Spleen (tissue), 11 donors: ENCODE measurements at regions not wholly inside any gene's neighbourhood (a gene's known extent, or its start where the extent isn't known, plus 50 kb on each side); places are given as distances from the start of the nearest gene placed in this dataset.

Source experiments
- DNase-seq: peaks from one replicate; pipeline ENCODE4 v3.0.0-alpha.2; 2020
- H3K27ac ChIP-seq, 8 donors: fragments of 200-600 bp; sonication (generic) in 7 of 8; 1 replicate in 4 of 8; 2 replicates in 4 of 8; pipeline versions ENCODE4 v1.5.0 to v1.8.0; 2016 to 2021; ENCODE audit warnings: inconsistent platforms in 4 of 8, mild to moderate bottlenecking in 4 of 8, moderate library complexity in 1 of 8
- H3K27me3 ChIP-seq, 7 donors: fragments of 200-600 bp; sonication (generic) in 6 of 7; replicated peaks in 1 of 7; 1 replicate in 4 of 7; 2 replicates in 3 of 7; pipeline versions ENCODE4 v1.5.0 to v1.8.0; 2016 to 2021; ENCODE audit warnings: inconsistent platforms in 3 of 7, mild to moderate bottlenecking in 1 of 7
- H3K36me3 ChIP-seq, 6 donors: fragments of 200-600 bp; sonication (generic) in 5 of 6; 1 replicate in 4 of 6; 2 replicates in 2 of 6; pipeline versions ENCODE4 v1.5.0 to v1.8.0; 2016 to 2021; ENCODE audit warnings: inconsistent platforms in 2 of 6
- H3K4me1 ChIP-seq, 6 donors: fragments of 200-600 bp; sonication (generic) in 5 of 6; 1 replicate in 3 of 6; 2 replicates in 3 of 6; pipeline versions ENCODE4 v1.5.0 to v1.8.0; 2016 to 2021; ENCODE audit warnings: inconsistent platforms in 3 of 6
- H3K4me3 ChIP-seq, 8 donors: fragments of 200-600 bp; sonication (generic) in 7 of 8; 1 replicate in 4 of 8; 2 replicates in 4 of 8; pipeline versions ENCODE4 v1.5.0 to v1.8.0; 2016 to 2021; ENCODE audit warnings: inconsistent platforms in 4 of 8, mild to moderate bottlenecking in 4 of 8, moderate library complexity in 2 of 8
- H3K9me3 ChIP-seq, 8 donors: fragments of 200-600 bp; sonication (generic) in 7 of 8; 1 replicate in 4 of 8; 2 replicates in 4 of 8; pipeline versions ENCODE4 v1.5.0 to v1.8.0; 2016 to 2021; ENCODE audit warnings: inconsistent platforms in 4 of 8
- POLR2A ChIP-seq, 3 donors: fragments of 450-650 bp; IDR thresholded peaks; one replicate each; pipeline ENCODE4 v1.5.1; 2017; ENCODE audit warnings: antibody characterized with exemption in 3 of 3, mild to moderate bottlenecking in 1 of 3
- POLR2AphosphoS5 ChIP-seq, 3 donors: sonication (generic); formaldehyde crosslinking; IDR thresholded peaks; one replicate each; pipeline ENCODE4 v1.5.1; 2017; ENCODE audit warnings: antibody characterized with exemption in 3 of 3
- WGBS, 5 donors: extraction: QIAGEN DNeasy Blood & Tissue Kit in 3 of 5; methylation state at CpG; one replicate each; pipeline versions ENCODE4 v1.1.5 to v1.1.7; 2013 to 2018; 5-methylcytosine and 5-hydroxymethylcytosine counted together
- intact Hi-C: fragments of 100-400 bp; cut with DNase I; formaldehyde crosslinking; loops from one replicate; pipeline ENCODE4 v1.15.0; 2023; ENCODE audit warnings: low total_unique reads
- TF ChIP-seq, protein P1 (sequence below), 11 experiments: fragments of 200-600 bp in 7 of 11; fragments of 450-650 bp in 4 of 11; sonication (generic) in 4 of 11; IDR thresholded peaks in 8 of 11; conservative IDR thresholded peaks in 3 of 11; 1 replicate in 7 of 11; 2 replicates in 4 of 11; pipeline versions ENCODE4 v1.4.0 to v1.8.0; 2016 to 2021; ENCODE audit warnings: antibody characterized with exemption in 11 of 11, inconsistent platforms in 4 of 11, mild to moderate bottlenecking in 1 of 11
- donor health status: healthy with polysubstance abuse.
- donor health status: DM: no; HTN: no; CAD: no; lungs with moderate emphysema.
- donor health status: DM: no; HTN: no; CAD: no.
- donor health status: Bipolar disorder and iron deficiency.
- donor health status: healthy.
- donor health status: DM: no; HTN: no; CAD: no.
- donor health status: DM: yes; HTN: yes; CAD: no.

DNA sequence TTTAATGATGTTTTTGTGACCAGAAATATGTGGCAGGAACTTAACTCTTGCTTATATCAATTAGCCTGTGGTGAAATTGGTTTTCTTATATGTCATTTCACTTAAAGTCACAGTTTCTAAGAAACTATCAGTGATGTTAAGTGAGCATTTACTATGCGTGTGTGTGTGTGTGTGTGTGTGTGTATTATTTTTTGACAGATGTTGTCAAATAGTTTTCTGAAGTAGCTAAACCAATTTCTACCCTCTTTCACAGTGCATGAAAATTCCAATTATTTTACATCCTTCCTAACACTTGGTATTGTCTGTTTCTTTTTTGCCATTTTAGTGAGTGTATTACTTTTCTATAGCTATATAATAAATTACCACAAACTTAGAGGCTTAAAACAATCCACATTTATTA lies 122.1 kb upstream of the CAND1 start:
- no peaks in the 10 kb centered on the region for H3K27me3 ChIP-seq
- no peak for TF ChIP-seq POLR2AphosphoS5 (IDR thresholded peaks at IDR 0.05)
- H3K4me3 ChIP-seq = no peak overlapping the region
- no peak for DNase-seq
- intact Hi-C loops = no loop called here
- H3K27ac ChIP-seq = no peak overlapping the region
- H3K9me3 ChIP-seq = no peaks in the 10 kb centered on the region
- no peaks in the 10 kb centered on the region for H3K4me1 ChIP-seq
- H3K36me3 ChIP-seq = no peaks in the 10 kb centered on the region
- WGBS, 5 donors = 34 to 71% (median 53%) methylated on average over 1 of the region's 1 CpG

DNA sequence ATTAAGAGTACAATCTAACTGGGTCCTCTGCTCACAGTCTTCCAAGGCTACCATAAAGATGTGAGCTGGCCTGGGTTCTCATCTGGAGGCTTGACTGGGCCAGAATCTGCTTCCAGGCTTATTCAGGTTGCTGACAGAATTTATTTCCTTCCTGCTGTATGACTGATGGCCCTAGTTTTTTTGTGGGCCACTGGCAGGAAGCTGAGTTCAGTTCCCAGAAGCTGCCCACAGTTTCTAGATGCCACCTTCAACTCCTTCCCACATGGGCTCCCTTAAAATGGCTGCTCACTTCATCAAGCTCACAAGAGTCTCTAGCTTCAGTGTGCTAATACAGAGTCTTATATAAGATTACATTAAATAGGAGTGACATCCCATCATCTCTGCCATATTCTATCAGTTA lies 121.7 kb upstream of the CAND1 start:
- no peak for TF ChIP-seq POLR2AphosphoS5 (IDR thresholded peaks at IDR 0.05)
- TF ChIP-seq, protein P1, sequence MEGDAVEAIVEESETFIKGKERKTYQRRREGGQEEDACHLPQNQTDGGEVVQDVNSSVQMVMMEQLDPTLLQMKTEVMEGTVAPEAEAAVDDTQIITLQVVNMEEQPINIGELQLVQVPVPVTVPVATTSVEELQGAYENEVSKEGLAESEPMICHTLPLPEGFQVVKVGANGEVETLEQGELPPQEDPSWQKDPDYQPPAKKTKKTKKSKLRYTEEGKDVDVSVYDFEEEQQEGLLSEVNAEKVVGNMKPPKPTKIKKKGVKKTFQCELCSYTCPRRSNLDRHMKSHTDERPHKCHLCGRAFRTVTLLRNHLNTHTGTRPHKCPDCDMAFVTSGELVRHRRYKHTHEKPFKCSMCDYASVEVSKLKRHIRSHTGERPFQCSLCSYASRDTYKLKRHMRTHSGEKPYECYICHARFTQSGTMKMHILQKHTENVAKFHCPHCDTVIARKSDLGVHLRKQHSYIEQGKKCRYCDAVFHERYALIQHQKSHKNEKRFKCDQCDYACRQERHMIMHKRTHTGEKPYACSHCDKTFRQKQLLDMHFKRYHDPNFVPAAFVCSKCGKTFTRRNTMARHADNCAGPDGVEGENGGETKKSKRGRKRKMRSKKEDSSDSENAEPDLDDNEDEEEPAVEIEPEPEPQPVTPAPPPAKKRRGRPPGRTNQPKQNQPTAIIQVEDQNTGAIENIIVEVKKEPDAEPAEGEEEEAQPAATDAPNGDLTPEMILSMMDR (IDR thresholded peaks at IDR 0.05 in 8 of 11, conservative IDR thresholded peaks at IDR 0.05 in 3 of 11) = no peak
- TF ChIP-seq POLR2A (IDR thresholded peaks at IDR 0.05) = no peak
- no peak overlapping the region for H3K4me3 ChIP-seq
- no peaks in the 10 kb centered on the region for H3K9me3 ChIP-seq
- no peak for DNase-seq
- H3K36me3 ChIP-seq = no peaks in the 10 kb centered on the region
- H3K27me3 ChIP-seq = no peaks in the 10 kb centered on the region
- H3K27ac ChIP-seq = no peak overlapping the region
- intact Hi-C loops = no loop called here
- H3K4me1 ChIP-seq = no peaks in the 10 kb centered on the region

DNA sequence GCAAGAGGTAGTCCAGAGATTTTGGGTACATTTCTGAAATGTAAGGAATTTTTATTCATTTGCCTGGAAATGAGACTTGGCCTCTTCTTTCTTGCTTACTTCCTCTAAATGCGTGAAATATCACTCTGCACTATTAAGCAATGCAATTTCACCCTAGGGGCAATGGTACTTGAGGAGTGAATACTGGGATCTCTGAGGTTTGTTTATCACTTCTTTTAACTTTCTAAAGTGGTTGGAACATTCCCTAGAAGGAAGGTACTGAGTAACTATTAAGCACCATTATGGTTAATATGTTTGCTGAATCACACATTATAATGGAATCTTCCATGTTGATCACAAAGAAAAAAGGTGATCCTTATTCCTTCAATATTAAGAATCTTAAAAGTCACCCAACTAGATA lies 120.9 kb upstream of the CAND1 start:
- H3K27me3 ChIP-seq = no peaks in the 10 kb centered on the region
- no peaks in the 10 kb centered on the region for H3K4me1 ChIP-seq
- H3K36me3 ChIP-seq = no peaks in the 10 kb centered on the region
- no peak overlapping the region for H3K27ac ChIP-seq
- intact Hi-C loops = no loop called here
- no peak for DNase-seq
- H3K4me3 ChIP-seq = no peak overlapping the region
- WGBS, 5 donors = 64 to 97% (median 77%) methylated on average over 1 of the region's 1 CpG
- H3K9me3 ChIP-seq = no peaks in the 10 kb centered on the region
- TF ChIP-seq, protein P1 (IDR thresholded peaks at IDR 0.05 in 8 of 11, conservative IDR thresholded peaks at IDR 0.05 in 3 of 11) = no peak
- TF ChIP-seq POLR2AphosphoS5 (IDR thresholded peaks at IDR 0.05) (no peak), POLR2A (IDR thresholded peaks at IDR 0.05) (no peak)

DNA sequence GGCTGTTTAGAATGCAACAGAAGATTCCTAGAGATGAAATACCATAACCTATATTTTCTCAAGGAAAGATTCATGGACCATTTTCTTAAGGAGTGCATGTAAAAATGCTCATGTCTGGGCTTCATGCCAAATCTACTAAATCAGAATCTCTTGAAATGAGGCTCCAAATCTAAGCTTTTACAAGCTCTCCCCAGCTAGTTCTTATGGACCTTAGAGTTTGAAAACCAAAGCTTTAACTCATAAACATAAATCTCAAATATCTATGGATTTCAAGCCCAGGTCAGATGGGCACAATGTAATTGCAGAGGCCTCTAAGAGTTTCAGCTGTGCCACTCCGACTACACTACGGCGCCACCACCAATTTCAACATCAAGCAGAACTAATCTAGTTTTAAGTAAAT lies 117.3 kb upstream of the CAND1 start:
- DNase-seq = no peak
- Histone ChIP-seq H3K27ac (no peak overlapping the region), H3K4me3 (no peak overlapping the region), H3K4me1 (no peaks in the 10 kb centered on the region), H3K36me3 (no peaks in the 10 kb centered on the region), H3K27me3 (no peaks in the 10 kb centered on the region), H3K9me3 (no peaks in the 10 kb centered on the region)
- TF ChIP-seq POLR2AphosphoS5 (IDR thresholded peaks at IDR 0.05) = no peak
- TF ChIP-seq, protein P1 (IDR thresholded peaks at IDR 0.05 in 8 of 11, conservative IDR thresholded peaks at IDR 0.05 in 3 of 11) = no peak
- TF ChIP-seq POLR2A (IDR thresholded peaks at IDR 0.05) = no peak
- 72 to 90% (median 83%) methylated on average over 3 of the region's 3 CpGs for WGBS, 5 donors
- intact Hi-C loops = no loop called here

DNA sequence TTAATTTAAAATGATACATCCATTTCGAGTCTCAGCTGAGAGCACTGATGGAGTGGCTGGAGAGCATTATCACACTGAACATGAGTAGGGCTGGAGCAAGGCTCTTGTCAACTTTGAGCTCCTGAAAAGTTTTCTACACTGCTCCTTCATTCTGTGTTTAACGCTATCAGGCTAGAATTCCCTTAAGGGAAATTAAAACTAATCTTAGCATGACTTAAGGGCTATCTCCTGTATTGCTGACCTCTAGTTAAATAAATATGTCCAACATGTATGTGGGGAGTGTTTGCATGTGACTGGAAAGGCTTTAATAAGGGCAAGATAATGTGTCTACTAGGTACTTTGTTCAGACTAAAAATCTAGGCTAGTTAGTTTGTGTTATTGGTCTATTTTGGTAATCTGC lies 116.7 kb upstream of the CAND1 start:
- no peaks in the 10 kb centered on the region for H3K9me3 ChIP-seq
- 65 to 81% (median 74%) methylated on average over 2 of the region's 2 CpGs for WGBS, 5 donors
- H3K4me3 ChIP-seq = no peak overlapping the region
- DNase-seq = no peak
- H3K27ac ChIP-seq = no peak overlapping the region
- H3K36me3 ChIP-seq = no peaks in the 10 kb centered on the region
- H3K27me3 ChIP-seq = no peaks in the 10 kb centered on the region
- TF ChIP-seq, protein P1 (IDR thresholded peaks at IDR 0.05 in 8 of 11, conservative IDR thresholded peaks at IDR 0.05 in 3 of 11) = no peak
- TF ChIP-seq POLR2A (IDR thresholded peaks at IDR 0.05) = no peak
- TF ChIP-seq POLR2AphosphoS5 (IDR thresholded peaks at IDR 0.05) = no peak
- intact Hi-C loops = no loop called here
- no peaks in the 10 kb centered on the region for H3K4me1 ChIP-seq
